AG10803 (cell line): ENCODE measurements at regions not wholly inside any gene's neighbourhood (a gene's known extent, or its start where the extent isn't known, plus 50 kb on each side); places are given as distances from the start of the nearest gene placed in this dataset.

Source experiments
- DNase-seq: peaks from one replicate; pipeline ENCODE4 v3.0.0; 2010; ENCODE audit warnings: low read depth
- H3K4me3 ChIP-seq: 2 replicates; pipeline ENCODE4 v1.5.1; 2011; ENCODE audit warnings: mild to moderate bottlenecking, low read length, control low read depth
- TF ChIP-seq, protein P1 (sequence below): conservative IDR thresholded peaks from 2 replicates; pipeline ENCODE4 v1.5.1; 2011; ENCODE audit warnings: mild to moderate bottlenecking, low read length, control low read depth, inconsistent platforms

DNA sequence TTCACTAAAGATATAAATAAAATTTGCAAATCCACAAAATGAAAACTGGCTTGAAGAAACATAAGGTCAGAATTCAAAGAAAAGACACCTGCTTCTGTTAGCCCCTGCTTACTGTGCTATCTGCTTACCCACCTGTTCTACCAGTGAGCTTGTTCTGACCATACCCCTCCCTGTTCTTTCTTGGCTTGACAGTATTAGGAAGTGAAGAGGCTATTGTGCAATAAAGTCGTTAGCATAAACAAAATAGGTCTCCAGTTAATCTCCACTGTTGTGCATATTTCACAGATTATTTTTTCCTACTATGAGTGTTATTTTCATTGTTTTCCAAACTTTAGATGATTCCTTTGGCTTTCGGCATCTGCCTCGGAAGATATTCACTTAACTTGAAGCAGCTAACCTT, 322.1 kb downstream of the CCDC85A start:
- TF ChIP-seq, protein P1, sequence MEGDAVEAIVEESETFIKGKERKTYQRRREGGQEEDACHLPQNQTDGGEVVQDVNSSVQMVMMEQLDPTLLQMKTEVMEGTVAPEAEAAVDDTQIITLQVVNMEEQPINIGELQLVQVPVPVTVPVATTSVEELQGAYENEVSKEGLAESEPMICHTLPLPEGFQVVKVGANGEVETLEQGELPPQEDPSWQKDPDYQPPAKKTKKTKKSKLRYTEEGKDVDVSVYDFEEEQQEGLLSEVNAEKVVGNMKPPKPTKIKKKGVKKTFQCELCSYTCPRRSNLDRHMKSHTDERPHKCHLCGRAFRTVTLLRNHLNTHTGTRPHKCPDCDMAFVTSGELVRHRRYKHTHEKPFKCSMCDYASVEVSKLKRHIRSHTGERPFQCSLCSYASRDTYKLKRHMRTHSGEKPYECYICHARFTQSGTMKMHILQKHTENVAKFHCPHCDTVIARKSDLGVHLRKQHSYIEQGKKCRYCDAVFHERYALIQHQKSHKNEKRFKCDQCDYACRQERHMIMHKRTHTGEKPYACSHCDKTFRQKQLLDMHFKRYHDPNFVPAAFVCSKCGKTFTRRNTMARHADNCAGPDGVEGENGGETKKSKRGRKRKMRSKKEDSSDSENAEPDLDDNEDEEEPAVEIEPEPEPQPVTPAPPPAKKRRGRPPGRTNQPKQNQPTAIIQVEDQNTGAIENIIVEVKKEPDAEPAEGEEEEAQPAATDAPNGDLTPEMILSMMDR, result no peak
- no peak for DNase-seq

DNA sequence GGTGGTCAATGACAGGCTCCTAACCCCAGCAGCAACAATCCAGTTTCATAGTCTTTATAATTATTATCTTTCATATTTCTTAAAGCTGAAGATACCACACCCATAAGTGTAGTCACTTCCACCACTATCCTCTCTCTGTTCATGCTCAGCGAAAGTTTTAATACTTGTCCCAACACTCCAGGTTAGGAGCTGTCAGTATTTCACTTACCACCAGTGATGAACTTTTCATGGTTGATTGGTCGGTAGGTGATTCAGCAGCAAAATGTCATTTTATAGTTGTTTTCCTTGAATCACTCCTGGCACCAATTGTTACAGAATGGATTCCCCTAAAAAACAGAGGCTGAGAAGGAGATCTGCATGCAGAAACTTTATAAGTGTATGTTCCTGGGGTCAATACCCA, 324.9 kb downstream of the CCDC85A start:
- TF ChIP-seq, protein P1, result no peak
- no peak overlapping the region for H3K4me3 ChIP-seq
- DNase-seq, result no peak

More for the DNA sequence above, 322.1 kb downstream of the CCDC85A start:
- no peak overlapping the region for H3K4me3 ChIP-seq

DNA sequence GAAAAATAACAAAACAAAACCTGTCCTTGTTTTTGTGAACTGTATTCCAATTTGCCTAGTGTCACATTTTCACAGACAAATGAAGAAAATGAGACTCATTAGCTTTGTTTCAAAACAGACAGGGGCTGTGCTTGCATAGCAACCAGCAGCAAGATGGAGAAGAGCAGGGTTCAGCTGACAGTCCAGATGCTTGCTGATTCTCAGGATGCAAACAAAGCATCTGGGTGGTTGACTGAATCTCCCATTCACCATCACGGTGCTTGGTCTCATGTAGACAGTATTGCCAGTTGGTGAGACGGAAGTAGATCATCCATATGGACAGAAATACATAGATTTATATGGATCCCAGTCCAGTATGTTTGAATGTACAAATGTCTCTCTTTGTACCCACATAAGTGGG, 326.8 kb downstream of the CCDC85A start:
- no peak overlapping the region for H3K4me3 ChIP-seq
- TF ChIP-seq, protein P1, result no peak
- DNase-seq, result no peak

DNA sequence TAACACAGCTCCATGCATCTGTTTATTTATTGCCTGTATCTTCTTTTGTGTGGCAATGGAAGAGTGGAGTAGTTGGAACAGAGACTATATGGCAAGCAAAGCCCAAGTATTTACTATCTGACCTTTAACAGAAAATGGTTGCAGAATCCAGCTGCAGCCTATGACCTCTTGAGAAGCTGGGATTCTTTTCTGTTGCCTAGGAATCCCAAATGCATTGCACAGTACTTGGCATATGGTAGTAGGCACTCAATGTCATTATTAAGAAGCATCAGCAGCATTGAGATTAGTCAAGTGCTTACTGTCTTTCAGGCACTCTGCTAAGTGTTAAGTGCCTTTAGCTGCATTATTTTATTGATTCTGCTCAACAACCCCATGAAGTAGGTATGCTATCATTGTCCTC, 331.6 kb downstream of the CCDC85A start:
- DNase-seq, result no peak
- H3K4me3 ChIP-seq, result no peak overlapping the region
- TF ChIP-seq, protein P1, result no peak

DNA sequence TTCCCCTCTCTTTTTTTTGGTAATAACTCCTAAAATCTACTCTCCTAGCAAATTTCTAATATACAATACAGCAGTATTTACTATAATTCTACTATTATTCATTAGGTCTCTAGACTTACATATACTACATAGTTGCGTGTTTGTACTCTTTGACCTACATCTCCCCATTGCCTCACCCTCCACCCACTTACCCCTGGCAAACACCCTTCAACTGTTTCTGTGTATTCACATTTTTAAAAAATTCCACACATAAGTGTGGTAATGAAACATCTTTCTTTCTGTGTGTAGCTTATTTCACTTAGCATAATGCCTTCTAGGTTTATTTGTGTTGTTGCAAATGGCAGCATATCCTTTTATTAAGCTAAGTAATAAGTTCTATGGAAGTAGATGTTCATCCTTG, 336.0 kb downstream of the CCDC85A start:
- H3K4me3 ChIP-seq, result no peak overlapping the region
- TF ChIP-seq, protein P1, result no peak
- DNase-seq, result peak; percentile 48

DNA sequence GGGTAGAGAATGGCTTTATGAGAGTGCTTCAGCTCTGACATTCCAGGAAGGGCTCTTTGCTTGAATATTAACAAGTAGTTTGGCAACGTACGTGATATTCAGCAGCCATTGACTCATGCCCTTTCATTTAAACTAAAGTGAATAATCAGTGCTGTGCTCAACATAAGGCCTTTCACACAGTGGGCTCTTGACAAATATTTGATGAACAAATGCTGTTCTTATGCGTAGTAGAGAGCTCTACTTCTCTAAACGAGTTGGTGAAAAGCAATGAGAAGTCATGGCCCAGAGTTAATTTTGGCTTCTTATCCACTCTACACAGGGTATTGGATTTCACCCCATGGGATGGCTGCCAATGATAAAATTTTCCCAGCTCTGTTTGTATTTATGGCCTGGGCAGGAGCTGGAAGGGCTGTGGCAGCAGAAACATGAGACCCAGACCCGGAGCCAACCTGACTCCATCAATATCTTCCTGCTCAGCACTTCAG, 338.9 kb downstream of the CCDC85A start:
- peak; percentile 33 for DNase-seq
- TF ChIP-seq, protein P1, result no peak
- no peak overlapping the region for H3K4me3 ChIP-seq

DNA sequence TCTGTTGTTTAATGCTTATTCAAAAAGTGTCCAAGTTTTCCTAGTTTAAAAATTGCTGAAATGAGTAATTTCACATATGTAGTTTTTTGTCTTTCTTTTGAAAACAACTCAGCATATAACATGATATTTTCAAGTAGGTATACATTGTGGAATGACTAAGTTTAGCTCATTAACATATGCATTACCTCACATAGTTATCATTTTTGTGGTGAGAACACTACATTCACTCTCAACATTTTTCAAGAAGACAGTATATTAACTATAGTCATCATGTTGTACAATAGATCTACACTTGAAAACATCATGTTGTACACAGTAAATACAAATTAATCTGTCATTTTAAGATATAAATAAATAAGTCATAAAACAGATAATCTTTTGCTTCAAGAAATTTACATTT, 340.0 kb downstream of the CCDC85A start:
- TF ChIP-seq, protein P1, result no peak
- H3K4me3 ChIP-seq, result no peak overlapping the region
- DNase-seq, result no peak
